ENCODE measurements at regions not wholly inside any gene's neighbourhood (a gene's known extent, or its start where the extent isn't known, plus 50 kb on each side); places are given as distances from the start of the nearest gene placed in this dataset.

DNA sequence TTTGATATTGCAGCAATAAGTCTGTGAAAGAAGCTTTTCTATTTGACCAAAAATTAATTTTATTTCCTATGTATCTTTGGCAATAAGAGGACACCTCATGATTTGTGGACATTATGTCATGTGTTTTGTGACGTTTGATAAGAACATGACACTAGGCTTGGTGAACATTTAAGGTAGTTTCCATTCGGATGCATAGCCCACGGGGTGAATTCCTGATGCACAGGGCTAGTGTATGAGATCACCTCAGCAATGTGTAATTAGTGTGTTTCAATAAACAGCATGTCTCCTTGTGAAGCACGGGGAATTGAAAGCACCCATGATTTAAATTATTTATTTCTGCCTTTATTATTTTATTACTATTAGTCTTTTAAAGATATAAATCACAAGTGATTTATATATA lies 146.1 kb upstream of the LINC00305 start:
- TF ChIP-seq OSR1 (CRISPR knock-in tag; IDR thresholded peaks at IDR 0.05) (no peak), RARB (CRISPR knock-in tag; IDR thresholded peaks at IDR 0.05) (no peak), GLIS3 (CRISPR knock-in tag; IDR thresholded peaks at IDR 0.05) (no peak), ZC3H10 (CRISPR knock-in tag; IDR thresholded peaks at IDR 0.05) (no peak), CSDC2 (CRISPR knock-in tag; IDR thresholded peaks at IDR 0.05) (no peak), ZNF70 (CRISPR knock-in tag; IDR thresholded peaks at IDR 0.05) (no peak), PATZ1 (CRISPR knock-in tag; IDR thresholded peaks at IDR 0.05; ENCODE audit: borderline replicate concordance) (no peak), ARNTL (CRISPR knock-in tag; IDR thresholded peaks at IDR 0.05; ENCODE audit: borderline replicate concordance, low read depth) (no peak), ZFP3 (CRISPR knock-in tag; IDR thresholded peaks at IDR 0.05) (no peak), POU6F1 (CRISPR knock-in tag; IDR thresholded peaks at IDR 0.05; ENCODE audit: borderline replicate concordance, low read depth) (no peak), ISL1 (CRISPR knock-in tag; IDR thresholded peaks at IDR 0.05) (no peak)
- TF ChIP-seq, protein P1, sequence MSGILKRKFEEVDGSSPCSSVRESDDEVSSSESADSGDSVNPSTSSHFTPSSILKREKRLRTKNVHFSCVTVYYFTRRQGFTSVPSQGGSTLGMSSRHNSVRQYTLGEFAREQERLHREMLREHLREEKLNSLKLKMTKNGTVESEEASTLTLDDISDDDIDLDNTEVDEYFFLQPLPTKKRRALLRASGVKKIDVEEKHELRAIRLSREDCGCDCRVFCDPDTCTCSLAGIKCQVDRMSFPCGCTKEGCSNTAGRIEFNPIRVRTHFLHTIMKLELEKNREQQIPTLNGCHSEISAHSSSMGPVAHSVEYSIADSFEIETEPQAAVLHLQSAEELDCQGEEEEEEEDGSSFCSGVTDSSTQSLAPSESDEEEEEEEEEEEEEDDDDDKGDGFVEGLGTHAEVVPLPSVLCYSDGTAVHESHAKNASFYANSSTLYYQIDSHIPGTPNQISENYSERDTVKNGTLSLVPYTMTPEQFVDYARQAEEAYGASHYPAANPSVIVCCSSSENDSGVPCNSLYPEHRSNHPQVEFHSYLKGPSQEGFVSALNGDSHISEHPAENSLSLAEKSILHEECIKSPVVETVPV (CRISPR knock-in tag; IDR thresholded peaks at IDR 0.05), result no peak
- ATAC-seq, result no peak

DNA sequence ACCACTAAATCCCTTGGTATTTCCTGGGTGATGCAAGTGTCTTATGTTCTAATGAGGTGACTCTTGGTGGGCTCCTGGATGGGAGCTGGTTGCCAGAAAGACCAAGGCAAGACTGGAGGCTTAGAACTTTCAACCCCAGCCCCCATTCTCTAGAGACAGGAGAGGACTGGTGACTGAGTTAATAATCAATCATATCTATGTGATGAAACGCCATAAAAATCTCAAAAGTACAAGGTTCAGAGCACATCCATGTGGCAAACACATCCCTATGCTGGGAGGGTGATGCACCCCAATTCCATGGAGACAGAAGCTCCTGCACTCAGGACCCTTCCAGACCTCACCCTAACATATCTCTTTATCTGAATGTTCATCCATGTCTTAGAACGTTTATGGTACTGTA lies 139.5 kb upstream of the LINC00305 start:
- ATAC-seq, result no peak

GRCh38 chr18:64287926-64288325 lies 139.0 kb upstream of the LINC00305 start:
- no peak for ATAC-seq
- TF ChIP-seq ZNF70 (CRISPR knock-in tag; IDR thresholded peaks at IDR 0.05) (no peak), SNAI2 (CRISPR knock-in tag; IDR thresholded peaks at IDR 0.05) (no peak), PPARA (CRISPR knock-in tag; IDR thresholded peaks at IDR 0.05; ENCODE audit: borderline replicate concordance) (no peak), TCF4 (CRISPR knock-in tag; IDR thresholded peaks at IDR 0.05; ENCODE audit: borderline replicate concordance) (no peak), ZNF565 (CRISPR knock-in tag; conservative IDR thresholded peaks at IDR 0.05; ENCODE audit: low read depth) (no peak), PATZ1 (CRISPR knock-in tag; IDR thresholded peaks at IDR 0.05; ENCODE audit: borderline replicate concordance) (no peak), CREB5 (CRISPR knock-in tag; IDR thresholded peaks at IDR 0.05; ENCODE audit: low read depth) (no peak), CSDC2 (CRISPR knock-in tag; IDR thresholded peaks at IDR 0.05) (no peak)
- TF ChIP-seq, protein P1 (CRISPR knock-in tag; IDR thresholded peaks at IDR 0.05), result no peak

More for the DNA sequence above, 139.5 kb upstream of the LINC00305 start:
- TF ChIP-seq RARB (CRISPR knock-in tag; IDR thresholded peaks at IDR 0.05) (no peak), ARNTL (CRISPR knock-in tag; IDR thresholded peaks at IDR 0.05; ENCODE audit: borderline replicate concordance, low read depth) (no peak), PPARA (CRISPR knock-in tag; IDR thresholded peaks at IDR 0.05; ENCODE audit: borderline replicate concordance) (no peak), TSHZ2 (CRISPR knock-in tag; IDR thresholded peaks at IDR 0.05) (no peak), ZNF70 (CRISPR knock-in tag; IDR thresholded peaks at IDR 0.05) (no peak)
- TF ChIP-seq, protein P1 (CRISPR knock-in tag; IDR thresholded peaks at IDR 0.05), result no peak
